Ovary (tissue), 7 donors: ENCODE measurements at regions not wholly inside any gene's neighbourhood (a gene's known extent, or its start where the extent isn't known, plus 50 kb on each side); places are given as distances from the start of the nearest gene placed in this dataset.

Experiments used
- DNase-seq, 5 donors: peaks; one replicate each; pipeline ENCODE4 v3.0.0-alpha.2; 2019 to 2020
- H3K27ac ChIP-seq, 2 donors: fragments of 200-600 bp; one replicate each; pipeline versions ENCODE4 v1.5.1 to v1.8.0; 2019 to 2022
- H3K27me3 ChIP-seq: fragments of 200-600 bp; one replicate; pipeline ENCODE4 v1.8.0; 2022
- H3K36me3 ChIP-seq: fragments of 200-600 bp; sonication (generic); one replicate; pipeline ENCODE4 v1.5.1; 2019
- H3K4me1 ChIP-seq: one replicate; pipeline ENCODE4 v1.8.1; 2013; ENCODE audit warnings: mild to moderate bottlenecking, moderate library complexity; ENCODE audit not compliant: insufficient read depth
- H3K4me3 ChIP-seq: fragments of 200-600 bp; sonication (generic); one replicate; pipeline ENCODE4 v1.5.1; 2017
- H3K9me3 ChIP-seq, 2 donors: fragments of 200-600 bp in 1 of 2; sonication (generic) in 1 of 2; one replicate each; pipeline versions ENCODE4 v1.5.1 to v1.8.1; 2013 to 2019; ENCODE audit warnings: mild to moderate bottlenecking in 1 of 2, moderate library complexity in 1 of 2
- EP300 ChIP-seq: sonication (generic); formaldehyde crosslinking; IDR thresholded peaks from one replicate; pipeline ENCODE4 v1.6.1; 2017; ENCODE audit warnings: antibody characterized with exemption
- POLR2A ChIP-seq: fragments of 450-650 bp; IDR thresholded peaks from one replicate; pipeline ENCODE4 v1.6.1; 2017; ENCODE audit warnings: antibody characterized with exemption, mild to moderate bottlenecking, moderate library complexity
- WGBS, 3 donors: extraction: QIAGEN DNeasy Blood & Tissue Kit in 1 of 3; methylation state at CpG; one replicate each; pipeline versions ENCODE4 v1.1.5 to v1.1.7; 2013 to 2017; 5-methylcytosine and 5-hydroxymethylcytosine counted together
- intact Hi-C, 4 donors: fragments of 100-400 bp; cut with DNase I; formaldehyde crosslinking; loops; one replicate each; pipeline versions ENCODE4 v1.11.0 to v1.15.1; 2022 to 2023
- TF ChIP-seq, protein P1 (sequence below), 3 donors: fragments of 450-650 bp in 2 of 3; fragments of 200-600 bp in 1 of 3; IDR thresholded peaks; one replicate each; pipeline versions ENCODE4 v1.5.1 to v1.8.0; 2016 to 2022; ENCODE audit warnings: antibody characterized with exemption in 3 of 3, mild to moderate bottlenecking in 1 of 3
- donor health status: DM: no; HTN: no; CAD: no; lungs with moderate emphysema.
- donor health status: DM: no; HTN: no; CAD: no.
- donor health status: Bipolar disorder and iron deficiency.
- donor health status: DM: no; HTN: no; CAD: no.
- donor health status: DM: yes; HTN: yes; CAD: no.

- intact Hi-C loops = no loop called here
- WGBS, 3 donors = 87 to 90% (median 87%) methylated on average over 1 of the region's 1 CpG
- TF ChIP-seq EP300 = no peak
- TF ChIP-seq, protein P1, sequence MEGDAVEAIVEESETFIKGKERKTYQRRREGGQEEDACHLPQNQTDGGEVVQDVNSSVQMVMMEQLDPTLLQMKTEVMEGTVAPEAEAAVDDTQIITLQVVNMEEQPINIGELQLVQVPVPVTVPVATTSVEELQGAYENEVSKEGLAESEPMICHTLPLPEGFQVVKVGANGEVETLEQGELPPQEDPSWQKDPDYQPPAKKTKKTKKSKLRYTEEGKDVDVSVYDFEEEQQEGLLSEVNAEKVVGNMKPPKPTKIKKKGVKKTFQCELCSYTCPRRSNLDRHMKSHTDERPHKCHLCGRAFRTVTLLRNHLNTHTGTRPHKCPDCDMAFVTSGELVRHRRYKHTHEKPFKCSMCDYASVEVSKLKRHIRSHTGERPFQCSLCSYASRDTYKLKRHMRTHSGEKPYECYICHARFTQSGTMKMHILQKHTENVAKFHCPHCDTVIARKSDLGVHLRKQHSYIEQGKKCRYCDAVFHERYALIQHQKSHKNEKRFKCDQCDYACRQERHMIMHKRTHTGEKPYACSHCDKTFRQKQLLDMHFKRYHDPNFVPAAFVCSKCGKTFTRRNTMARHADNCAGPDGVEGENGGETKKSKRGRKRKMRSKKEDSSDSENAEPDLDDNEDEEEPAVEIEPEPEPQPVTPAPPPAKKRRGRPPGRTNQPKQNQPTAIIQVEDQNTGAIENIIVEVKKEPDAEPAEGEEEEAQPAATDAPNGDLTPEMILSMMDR (IDR thresholded peaks at IDR 0.05) = no peak
- no peak for TF ChIP-seq POLR2A
Measured at GRCh38 chr1:181260994-181261393, 172.5 kb downstream of the IER5 start.

DNA sequence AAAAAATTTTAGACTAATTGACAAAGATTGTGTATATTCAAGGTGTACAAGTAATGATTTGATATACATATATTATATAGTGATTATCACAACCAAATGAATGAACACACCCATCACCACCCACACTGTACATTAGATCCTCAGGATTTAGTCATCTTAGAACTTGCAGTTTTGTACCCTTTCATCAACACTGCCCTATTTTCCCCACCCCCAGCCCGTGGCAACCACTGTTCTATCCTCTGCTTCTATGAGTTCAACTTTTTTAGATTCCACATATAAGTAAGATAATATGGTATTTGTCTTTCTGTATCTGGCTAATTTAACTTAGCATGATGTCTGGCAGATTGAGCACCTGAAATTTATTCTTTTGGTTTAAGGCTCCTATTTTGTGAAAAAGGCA lies 173.6 kb downstream of the IER5 start:
- WGBS, 3 donors = 5 to 42% (median 34%) methylated on average over 1 of the region's 1 CpG
- Histone ChIP-seq H3K4me3 (no peak overlapping the region), H3K9me3 (no peaks in the 10 kb centered on the region), H3K27me3 (no peaks in the 10 kb centered on the region), H3K36me3 (no peaks in the 10 kb centered on the region), H3K4me1 (no peaks in the 10 kb centered on the region), H3K27ac (no peak overlapping the region)
- intact Hi-C loops = no loop called here
- DNase-seq = no peak
- TF ChIP-seq POLR2A (no peak), EP300 (no peak)
- TF ChIP-seq, protein P1 (IDR thresholded peaks at IDR 0.05) = no peak

More at GRCh38 chr1:181260994-181261393, 172.5 kb downstream of the IER5 start:
- no peaks in the 10 kb centered on the region for H3K9me3 ChIP-seq
- H3K4me3 ChIP-seq = no peak overlapping the region
- no peaks in the 10 kb centered on the region for H3K36me3 ChIP-seq
- no peaks in the 10 kb centered on the region for H3K27me3 ChIP-seq
- no peaks in the 10 kb centered on the region for H3K4me1 ChIP-seq
- no peak overlapping the region for H3K27ac ChIP-seq
- DNase-seq = no peak

- Histone ChIP-seq H3K36me3 (no peaks in the 10 kb centered on the region), H3K27me3 (no peaks in the 10 kb centered on the region), H3K27ac (no peak overlapping the region), H3K4me1 (no peaks in the 10 kb centered on the region), H3K4me3 (no peak overlapping the region), H3K9me3 (no peaks in the 10 kb centered on the region)
- WGBS, 3 donors = 86 to 90% (median 88%) methylated on average over 2 of the region's 2 CpGs
- intact Hi-C loops = no loop called here
- TF ChIP-seq EP300 = no peak
- TF ChIP-seq, protein P1 (IDR thresholded peaks at IDR 0.05) = no peak
- TF ChIP-seq POLR2A = no peak
- no peak for DNase-seq
Measured at GRCh38 chr1:181263444-181263843, 174.9 kb downstream of the IER5 start.

DNA sequence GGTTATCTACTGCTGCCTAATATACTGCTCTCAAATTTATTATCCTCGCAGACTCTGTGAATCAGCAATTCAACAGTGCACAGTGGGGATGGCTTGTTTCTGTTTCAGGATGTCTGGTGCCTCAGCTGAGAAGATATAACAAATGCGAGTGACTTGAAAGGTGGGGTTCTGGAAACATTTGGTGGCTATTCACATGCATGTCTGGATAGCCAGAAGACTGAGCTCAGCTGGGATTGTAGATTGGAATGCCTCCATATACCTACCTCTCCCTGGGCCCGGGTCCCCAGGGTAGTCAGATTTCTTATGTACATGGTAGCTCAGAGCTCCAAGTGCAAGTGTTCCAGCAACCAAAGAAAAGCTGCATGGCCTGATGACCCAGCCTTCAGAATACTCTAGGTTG lies 176.3 kb downstream of the IER5 start:
- DNase-seq = no peak
- WGBS, 3 donors = 55 to 57% (median 56%) methylated on average over 3 of the region's 3 CpGs
- no peaks in the 10 kb centered on the region for H3K4me1 ChIP-seq
- no peak overlapping the region for H3K4me3 ChIP-seq
- H3K36me3 ChIP-seq = no peaks in the 10 kb centered on the region
- TF ChIP-seq, protein P1 (IDR thresholded peaks at IDR 0.05) = no peak
- TF ChIP-seq EP300 = no peak
- TF ChIP-seq POLR2A = no peak
- intact Hi-C loops = no loop called here
- no peaks in the 10 kb centered on the region for H3K9me3 ChIP-seq
- H3K27me3 ChIP-seq = no peaks in the 10 kb centered on the region
- no peak overlapping the region for H3K27ac ChIP-seq

DNA sequence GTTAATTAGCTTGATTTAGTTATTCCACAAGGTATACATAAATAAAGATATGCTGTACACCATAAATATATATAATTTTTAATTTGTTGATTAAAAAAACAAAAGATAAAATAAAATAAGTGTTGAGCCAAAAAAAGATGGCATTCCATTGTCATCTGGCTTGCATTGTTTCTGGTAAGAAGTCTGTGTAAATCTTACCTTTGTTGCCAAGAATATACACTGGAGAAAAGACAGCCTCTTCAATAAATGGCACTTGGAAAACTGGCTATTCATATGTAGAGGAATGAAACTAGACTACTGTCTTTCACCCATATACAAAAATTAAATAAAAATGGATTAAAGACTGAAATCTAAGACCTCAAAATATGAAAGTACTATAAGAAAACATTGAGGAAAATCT lies 196.5 kb downstream of the IER5 start:
- H3K9me3 ChIP-seq = no peaks in the 10 kb centered on the region
- no peaks in the 10 kb centered on the region for H3K4me1 ChIP-seq
- no peak overlapping the region for H3K4me3 ChIP-seq
- H3K27me3 ChIP-seq = no peaks in the 10 kb centered on the region
- DNase-seq = no peak
- H3K36me3 ChIP-seq = no peaks in the 10 kb centered on the region
- no peak overlapping the region for H3K27ac ChIP-seq
- TF ChIP-seq EP300 (no peak), POLR2A (no peak)
- TF ChIP-seq, protein P1 (IDR thresholded peaks at IDR 0.05) = no peak
- intact Hi-C loops = no loop called here
